ENCODE measurements at regions not wholly inside any gene's neighbourhood (a gene's known extent, or its start where the extent isn't known, plus 50 kb on each side); places are given as distances from the start of the nearest gene placed in this dataset.
"Not testable (repeated sequence)": the region's sequence is repeated elsewhere in the genome, so short reads cannot be mapped to it uniquely, and the experiment has no call there.

DNA sequence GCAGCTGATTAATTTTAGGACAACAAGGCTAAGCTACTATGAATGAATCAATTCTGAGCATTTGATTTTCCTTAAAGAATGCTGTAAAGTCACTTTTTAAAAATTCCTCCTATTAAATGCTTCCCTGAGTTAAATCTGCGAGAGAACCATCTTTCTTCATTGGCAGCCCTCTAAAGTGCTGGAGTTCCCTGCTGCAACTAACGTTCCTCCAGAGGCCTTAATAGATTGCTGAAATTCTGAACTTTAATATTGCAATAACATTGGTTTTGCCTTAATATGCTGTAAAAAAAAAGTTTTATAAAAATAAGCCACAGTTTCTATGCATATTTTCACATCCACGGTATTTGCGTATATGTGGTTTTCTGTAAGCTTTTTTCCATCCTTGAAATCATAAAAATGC is 298.0 kb upstream of the PIK3R1 start:
- no peak for DNase-seq

DNA sequence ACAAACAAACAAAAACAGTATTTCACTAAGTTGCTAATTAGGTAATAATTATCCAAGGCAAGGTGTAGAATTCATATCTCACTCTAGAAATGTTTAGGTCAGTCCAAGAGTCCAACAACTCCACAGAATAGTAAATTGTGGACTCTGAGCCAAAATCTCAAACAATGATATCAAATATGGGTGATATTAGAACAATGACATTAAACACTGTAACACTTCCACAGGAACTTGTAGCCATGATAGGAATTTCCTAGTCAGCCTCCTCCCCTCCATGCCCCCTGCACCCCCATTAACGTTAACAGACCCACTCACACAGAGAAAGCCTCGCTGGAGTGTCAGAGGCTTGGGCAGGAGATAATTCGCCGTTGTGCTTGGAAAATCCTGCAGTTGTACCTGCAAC is 305.0 kb upstream of the PIK3R1 start:
- DNase-seq = no peak

DNA sequence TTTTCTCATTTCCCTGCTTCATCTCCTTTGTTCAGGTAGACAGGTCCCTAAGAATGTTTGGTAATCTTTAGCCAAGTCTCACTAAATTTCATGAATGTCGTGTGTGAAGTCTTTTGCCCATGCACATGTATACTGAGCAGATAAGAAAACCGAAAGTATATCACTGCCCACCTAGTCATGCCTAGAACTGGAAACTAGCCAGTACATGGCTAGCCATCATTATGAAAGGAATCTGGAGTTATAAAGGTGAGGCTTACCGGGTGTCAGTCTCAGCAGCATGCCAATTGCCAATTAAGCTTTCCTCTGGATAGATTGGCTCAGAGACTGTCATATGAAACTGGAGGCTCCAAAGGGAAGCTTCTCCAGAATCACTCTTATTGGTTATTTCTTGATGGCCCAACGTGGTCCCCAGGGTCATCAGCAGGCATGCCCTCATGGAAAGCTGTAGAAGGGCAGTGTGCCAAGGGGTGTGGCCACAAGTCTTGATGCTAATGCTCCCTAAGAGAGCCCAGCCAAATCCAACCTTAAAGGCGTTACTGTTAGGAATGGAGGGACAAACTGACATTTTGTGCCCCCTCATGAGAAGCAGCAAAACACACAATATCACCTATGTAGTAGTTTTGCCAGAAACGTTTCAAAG is 307.3 kb upstream of the PIK3R1 start:
- no peak for DNase-seq

DNA sequence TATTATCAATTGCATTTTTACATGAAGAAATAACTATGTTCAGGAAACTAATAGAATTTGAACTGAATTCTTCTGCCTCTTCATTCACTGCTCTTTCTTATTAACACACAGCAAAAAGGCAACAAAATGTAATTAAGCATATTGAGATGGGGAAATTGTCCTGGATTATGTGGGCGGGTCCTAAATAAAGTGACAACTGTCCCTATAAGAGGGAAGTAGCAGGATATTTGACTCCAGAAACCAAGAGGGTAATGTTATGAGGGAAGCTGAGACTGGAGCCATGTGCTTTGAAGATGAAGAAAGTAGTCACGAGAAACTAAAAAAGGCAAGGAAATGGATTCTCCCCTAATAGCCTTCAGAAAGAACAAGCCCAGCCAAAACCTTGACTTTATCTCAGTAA is 311.2 kb upstream of the PIK3R1 start:
- DNase-seq = no peak

DNA sequence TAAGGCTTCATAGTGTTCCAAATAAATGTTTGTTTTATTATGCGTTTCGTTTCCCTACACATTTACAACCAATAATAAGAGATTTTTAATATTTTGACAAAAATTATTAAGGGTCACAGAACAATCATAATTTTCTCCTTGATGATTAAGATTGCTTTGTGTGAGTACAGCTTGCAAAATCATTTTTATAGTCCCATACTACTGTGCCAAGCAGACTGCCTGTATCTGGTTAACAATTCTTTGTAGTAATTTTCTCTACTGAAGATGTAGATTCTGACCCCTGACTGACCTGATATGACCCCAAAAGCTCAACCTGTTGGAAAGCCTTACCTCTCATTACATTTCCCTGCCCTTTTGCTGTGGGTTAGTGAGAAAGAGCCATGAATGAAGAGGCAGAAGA is 311.9 kb upstream of the PIK3R1 start:
- DNase-seq = no peak

DNA sequence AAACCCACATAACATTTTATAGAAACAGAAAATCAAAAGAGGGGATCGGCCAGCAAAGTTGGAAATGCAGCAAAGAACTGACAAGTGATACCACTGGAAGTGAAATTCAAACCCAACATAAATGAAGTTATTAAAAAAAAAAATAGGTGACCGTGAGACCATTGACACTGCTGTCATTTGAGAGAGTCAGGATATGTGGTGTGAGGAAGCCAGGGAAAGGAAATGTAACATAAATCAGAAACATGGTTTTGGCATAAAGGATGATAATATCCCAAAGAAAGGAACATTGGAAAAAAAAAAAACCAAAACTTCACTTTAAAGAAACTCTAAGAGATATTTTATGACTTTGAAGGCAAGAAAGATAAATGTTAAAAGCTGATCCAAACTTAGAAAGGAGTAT is 312.4 kb upstream of the PIK3R1 start:
- DNase-seq = no peak

DNA sequence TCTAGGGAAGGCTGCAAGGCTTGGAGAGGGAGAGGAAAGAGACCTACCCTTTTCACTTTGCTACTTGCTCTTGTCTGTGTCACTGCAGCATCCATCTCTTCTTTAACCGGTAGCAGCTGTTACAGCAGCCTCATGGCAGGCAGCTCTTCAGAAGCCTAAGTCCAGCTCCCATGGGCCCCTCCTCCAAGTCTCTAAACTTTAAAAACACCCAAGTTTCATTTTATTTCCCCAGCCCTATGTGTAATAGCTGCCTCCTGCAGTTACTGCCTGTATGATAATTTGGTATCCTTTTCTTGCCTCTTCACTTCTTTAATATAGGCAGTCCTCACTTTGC is 313.1 kb upstream of the PIK3R1 start:
- DNase-seq = no peak

DNA sequence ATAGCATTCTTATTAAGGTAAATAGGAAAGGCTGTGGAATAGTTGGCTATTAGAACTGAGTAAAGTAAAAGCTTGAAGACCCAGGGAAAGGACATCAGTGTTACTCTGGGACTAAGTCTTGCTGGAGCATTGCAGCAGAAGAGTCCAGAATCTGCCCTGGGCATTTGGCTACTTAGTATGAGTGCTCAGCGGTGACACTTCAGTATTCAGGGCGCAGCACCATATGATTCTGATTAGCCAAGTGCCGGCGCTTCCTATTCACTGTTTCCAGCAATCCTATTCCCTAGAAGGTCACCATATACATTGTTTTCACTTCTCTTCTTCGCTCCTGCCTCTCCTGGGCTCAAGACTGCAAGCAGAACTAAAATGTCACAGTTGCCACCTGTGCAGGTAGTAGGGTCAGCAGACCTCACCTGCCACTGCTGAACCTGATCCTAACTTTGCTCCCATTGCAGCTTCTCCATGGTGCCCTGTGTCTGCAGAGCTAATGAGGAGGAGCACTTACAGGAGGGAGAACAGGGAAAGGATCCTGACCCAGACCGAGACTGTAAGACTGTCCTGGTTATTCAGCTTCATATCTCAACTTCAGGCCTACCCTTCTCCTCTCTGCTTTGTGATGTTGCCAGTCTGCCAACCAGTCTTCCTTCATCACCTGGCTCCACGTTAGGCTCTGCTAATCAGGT is 313.6 kb upstream of the PIK3R1 start:
- no peak for DNase-seq

DNA sequence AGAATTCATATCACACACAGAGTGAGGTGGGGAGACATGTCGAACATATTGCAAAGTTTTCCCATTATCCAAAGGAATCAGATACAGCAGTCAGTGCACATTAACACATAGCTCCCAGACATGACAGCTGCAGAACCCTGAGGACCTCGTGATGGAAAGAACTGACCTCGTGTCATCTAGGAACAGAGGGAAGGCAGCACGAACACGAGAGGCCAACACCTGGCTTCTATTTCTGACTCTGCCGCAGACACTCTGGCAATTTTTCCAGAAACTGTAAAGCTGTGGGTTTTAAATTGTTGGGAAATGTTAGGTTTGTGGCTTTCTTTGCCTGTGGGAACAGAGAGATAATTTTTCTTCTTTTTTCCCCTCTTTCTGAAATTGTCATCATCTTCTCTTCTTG is 315.0 kb upstream of the PIK3R1 start:
- DNase-seq = no peak

DNA sequence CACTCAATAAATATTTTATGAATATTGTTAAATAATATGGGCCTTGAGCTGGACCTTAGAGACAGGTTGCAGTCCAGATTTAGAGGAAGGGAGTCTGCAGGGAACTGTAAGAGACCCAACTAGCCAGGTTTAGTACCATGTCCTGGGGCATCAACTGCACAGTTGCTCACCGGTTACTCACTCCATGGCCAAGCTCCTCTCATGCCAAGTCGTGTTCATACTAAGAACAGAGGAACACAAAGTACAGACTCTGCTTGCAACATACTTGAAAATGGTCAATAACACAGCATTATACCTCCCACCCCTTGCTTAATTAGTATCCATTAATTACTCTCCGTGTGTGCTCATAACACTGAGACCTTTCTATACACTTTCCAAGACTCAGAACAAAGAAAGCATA is 317.6 kb upstream of the PIK3R1 start:
- no peak for DNase-seq

DNA sequence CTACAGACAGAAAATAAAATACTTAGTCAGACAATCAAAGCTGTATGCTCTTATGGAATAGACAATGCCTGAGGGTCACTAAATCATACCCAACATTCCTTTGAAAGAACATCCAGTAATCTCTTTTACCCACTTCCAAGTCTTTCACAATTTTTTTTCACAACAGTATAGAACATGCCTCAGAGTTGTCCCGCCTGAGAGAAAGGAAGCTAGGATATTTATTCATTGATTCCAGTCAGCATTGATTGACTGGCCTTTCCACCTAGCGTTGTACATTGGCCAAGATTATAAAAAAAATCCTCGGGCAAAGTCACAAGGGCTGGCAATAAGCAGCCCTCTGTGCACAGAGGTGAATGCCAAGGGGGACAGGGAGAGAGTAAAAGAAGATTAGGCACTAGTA is 318.1 kb upstream of the PIK3R1 start:
- no peak for DNase-seq

DNA sequence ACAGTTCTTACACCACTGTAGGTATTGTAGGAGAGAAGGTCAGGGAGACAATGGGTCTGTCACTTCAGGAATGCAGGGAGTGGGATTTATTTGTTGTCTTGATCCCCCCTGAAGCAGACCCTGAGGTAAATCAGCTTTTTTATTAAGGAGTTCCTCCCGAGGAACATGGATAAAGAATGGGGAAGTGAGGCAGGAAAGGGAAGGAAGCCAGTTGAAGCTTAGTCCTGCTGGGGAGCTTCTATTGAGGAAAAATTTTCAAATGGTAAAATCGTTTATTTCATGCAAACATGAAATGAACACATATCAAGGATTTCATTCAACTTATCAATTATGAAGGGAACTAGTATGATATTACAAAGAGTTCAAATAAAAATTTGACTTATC is 318.6 kb upstream of the PIK3R1 start:
- DNase-seq = no peak

DNA sequence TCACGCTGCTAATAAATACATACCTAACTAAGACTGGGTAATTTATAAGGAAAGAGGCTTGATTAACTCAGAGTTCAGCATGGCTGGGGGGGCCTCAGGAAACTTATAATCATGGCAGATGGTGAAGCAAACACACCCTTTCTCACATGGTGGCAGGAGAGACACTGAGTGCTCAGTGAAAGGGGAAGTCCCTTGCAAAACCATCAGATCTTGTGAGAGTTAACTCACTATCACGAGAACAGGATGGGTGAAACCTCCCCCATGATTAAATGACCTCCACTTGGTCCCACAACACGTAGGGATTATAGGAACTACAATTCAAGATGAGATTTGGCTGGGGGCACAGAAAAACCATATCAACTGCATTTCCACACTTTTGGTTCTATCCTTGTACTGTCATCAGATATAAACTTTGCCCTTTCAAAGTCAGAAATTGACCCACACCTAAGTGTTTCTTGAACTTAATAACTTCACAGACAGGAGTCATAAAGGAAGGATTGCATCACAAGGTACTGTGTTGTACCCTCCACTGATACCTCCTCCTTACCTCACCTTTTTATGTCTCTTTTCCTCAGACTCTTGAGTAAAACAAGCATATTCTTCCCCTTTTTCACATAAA is 319.1 kb upstream of the PIK3R1 start:
- DNase-seq = no peak

DNA sequence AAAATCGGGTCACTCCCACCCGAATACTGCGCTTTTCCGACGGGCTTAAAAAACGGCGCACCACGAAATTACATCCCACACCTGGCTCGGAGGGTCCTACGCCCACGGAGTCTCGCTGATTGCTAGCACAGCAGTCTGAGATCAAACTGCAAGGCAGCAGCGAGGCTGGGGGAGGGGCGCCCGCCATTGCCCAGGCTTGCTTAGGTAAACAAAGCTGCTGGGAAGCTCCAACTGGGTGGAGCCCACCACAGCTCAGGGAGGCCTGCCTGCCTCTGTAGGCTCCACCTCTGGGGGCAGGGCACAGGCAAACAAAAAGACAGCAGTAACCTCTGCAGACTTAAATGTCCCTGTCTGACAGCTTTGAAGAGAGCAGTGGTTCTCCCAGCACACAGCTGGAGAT is 325.7 kb upstream of the PIK3R1 start:
- not testable (repeated sequence) for DNase-seq

DNA sequence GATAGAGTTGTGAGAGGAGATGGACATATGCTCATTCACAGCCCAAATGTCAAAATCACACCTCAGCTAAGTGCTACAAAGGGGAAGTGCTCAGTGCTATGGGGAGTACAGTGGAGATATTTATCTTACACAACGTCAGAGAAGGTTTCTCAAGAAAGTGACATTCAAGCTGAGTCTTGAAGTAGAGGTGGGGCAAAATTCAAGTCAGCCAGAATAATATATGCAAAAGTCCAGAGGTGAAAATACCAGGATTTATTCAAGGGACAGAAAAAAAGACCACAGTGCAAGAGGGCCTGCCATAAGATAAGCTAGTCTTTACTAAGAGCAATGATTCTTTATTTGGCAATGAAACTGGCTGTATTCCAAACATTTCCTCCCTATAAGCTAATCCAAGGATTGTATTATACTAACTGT is 327.8 kb upstream of the PIK3R1 start:
- no peak for DNase-seq

DNA sequence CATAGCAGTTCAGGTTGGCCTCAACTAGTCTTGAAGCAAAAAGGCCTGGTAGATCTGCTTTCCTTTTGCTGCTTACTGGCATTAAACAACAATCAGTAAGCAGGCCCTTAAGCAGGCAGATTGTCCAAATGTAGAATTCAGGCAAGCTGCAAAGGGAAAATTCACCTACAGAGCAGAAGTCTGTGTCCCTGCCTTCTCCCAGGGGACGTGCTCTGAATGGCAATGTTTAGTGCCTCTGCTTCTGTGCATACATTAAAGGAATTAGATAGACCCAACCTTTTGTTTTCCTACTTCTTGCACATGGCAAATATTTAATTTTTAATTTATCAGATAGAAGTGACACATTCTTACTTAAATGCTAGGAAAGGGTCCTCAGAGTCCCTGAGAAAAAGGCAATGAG is 328.8 kb upstream of the PIK3R1 start:
- no peak for DNase-seq

DNA sequence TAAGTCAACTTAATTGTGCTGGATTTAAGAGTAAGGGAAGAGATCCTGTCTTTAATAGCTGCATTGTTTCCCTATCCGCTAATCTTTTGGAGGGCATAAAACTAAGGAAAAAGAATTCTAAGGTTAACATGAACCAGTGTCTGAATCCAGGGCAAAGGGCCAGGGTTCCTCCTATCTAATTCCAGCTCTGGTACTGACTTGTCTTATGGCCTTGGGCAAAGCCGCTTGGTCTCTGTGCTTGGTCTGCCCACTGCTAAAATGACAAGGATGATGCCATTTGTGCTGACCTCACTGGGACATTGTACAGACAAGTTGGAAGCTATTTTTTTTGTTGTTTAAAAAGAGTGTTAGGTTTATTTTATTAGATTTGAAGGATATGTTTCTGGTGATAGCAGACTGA is 334.7 kb upstream of the PIK3R1 start:
- DNase-seq = no peak

DNA sequence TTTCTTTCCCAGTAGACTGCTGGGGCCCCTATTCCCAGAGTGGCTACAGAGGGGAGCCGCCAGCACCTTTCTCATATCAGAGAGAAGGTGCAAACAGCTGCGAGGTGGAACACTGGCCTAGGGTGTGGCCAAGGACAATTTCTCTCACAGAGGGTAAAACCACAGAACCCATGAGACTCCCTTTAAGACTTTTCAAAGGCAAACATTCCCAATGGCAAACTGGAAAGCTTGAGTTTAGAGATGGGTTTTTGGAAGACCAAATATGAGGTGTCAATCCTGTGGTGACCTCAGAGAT is 335.1 kb upstream of the PIK3R1 start:
- DNase-seq = no peak

DNA sequence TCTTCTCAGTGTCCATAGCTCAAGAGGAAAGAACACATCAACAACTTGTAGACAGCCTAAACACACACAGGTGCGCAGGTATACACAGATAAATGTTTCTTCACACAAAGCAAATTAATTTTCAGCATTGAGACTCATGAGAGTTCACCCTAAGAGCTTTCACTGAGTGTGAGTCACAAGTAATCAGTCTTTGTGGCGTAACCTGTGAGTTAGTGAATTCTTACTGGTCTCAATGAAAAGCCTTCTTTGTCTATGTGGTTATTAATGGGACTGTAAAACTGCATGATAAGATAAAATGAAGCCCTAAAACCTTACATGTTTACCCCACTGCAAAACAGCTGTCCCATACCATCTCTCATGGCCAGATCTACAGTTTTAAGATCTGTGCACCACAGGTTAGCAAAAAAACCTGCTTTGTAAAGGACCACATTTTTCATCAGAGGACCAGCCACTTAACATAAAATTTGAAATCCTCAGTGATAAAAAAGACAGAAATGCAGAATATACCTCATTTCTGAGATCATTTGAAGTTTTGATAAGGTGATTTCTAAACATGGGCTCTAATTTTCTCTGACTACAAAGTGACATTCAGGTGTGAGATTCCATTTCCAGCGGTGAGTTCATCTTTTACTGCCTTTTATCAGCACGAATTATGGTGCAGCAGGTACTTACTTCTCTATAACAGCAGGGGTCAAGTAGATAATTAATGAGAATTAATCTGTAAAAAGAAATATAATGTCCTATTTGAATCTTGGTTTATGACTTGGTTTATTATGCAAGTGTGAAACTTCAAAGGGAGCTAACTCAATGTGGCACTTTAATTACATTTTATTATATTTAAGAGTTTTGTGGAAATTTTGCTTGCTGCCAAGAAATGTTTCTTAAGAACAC is 335.7 kb upstream of the PIK3R1 start:
- DNase-seq = no peak

DNA sequence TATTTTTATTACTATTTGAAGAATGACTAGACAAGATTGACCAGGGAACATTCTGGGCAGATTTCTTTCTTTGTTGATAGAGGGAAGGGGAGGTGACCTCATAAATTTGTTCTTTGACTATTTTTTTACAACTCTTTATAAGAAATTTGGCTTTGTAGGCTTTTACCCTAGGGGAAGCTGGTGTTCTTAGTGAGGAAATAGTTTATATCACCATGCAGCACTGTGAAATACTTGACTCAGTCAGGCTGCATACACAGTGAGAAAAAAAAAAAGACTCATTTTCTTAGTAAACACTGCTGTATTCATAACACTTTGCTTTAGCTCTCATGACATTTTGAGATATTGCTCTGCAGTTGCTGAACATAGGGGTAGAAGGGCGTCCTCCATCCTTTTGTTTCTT is 336.6 kb upstream of the PIK3R1 start:
- no peak for DNase-seq

DNA sequence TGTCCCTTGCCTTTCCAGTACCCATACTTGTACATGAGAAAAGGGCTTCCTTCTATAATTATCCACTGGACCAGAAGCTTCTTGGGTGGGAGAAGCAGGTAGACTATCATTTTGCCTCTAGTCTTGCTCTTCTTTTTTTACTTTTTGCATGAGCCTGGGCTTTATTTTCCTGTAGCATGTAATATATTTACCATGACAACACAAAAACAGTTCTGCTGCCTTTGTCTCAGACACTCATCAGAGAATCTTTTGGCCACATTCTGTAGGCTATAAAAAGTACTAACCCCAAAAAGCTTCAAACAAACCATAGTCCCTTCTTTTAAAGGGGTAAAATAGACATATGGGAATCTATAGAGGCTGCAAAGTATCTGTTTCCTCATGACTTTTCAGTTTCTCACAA is 339.2 kb upstream of the PIK3R1 start:
- no peak for DNase-seq

DNA sequence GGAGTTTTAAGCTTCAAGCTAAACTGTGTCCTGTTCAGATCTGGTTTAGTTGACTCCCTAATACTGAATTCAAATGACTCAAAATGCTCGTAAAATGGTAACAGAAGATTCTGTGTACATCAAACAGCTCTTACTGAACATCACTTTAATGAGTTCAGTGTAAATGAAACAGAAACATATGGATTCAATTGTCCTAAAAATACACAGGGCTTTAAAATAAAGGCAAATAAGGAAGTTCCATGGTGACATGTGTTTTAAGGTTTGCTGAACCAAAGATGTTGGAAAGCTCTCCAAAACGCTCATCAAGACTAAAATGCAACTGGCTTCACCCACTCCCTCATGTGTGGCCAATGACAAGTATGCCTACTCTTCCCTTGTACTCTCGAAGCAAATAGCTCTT is 340.0 kb upstream of the PIK3R1 start:
- DNase-seq = no peak

DNA sequence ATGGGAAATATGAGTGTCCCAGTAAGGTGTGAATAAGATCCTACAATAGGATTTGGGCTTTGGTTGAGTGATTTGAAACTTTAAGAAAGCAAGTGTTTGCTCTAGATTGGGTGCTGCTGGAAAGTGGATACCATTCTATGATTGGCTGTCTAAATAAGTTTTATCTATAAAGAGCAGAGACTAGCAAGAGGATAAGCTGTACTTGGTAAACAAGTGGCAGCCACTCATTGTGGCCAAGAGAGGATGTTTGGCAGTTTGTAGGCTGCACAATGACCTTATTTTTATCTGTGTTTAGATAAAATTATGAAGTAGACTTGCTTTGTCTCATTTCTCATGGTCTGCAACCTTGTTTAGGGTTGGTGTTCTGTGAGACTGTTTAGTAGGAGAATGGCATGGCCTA is 341.6 kb upstream of the PIK3R1 start:
- DNase-seq = no peak

DNA sequence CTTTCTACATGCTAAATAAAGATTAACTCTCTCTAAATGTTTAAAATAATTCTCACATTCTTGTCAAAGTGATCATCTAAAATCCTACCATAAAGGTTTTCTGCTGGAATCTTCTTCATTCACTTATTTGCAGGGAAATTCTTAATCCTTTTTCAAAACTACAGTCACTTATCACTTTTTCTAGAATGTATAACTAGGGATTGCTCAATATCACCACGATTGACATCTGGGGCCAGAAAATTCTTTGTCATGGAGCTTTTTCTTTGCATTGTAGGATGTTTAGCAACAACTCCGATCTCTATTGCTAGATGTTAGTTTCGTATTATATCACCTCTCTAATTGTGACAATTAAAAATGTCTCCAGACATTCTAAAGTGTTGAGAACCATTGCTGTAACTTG is 344.9 kb upstream of the PIK3R1 start:
- DNase-seq = no peak
